ENCODE measurements at regions not wholly inside any gene's neighbourhood (a gene's known extent, or its start where the extent isn't known, plus 50 kb on each side); places are given as distances from the start of the nearest gene placed in this dataset.
A peak's percentile ranks its signal among the peaks of the same experiment; 100 is the strongest.

- Histone ChIP-seq H3K36me3 (ENCODE audit: insufficient read depth, low read length) (no peaks in the 10 kb centered on the region), H3K9me3 (ENCODE audit: insufficient read depth, low read depth, low read length) (no peaks in the 10 kb centered on the region), H3K9ac (ENCODE audit: low read depth, low read length, poor library complexity, severe bottlenecking) (no peak overlapping the region), H2AFZ (ENCODE audit: low read length) (0 out of 2 replicates have a peak overlapping the region, but pooled peaks have one; percentile 64), H3K27me3 (ENCODE audit: insufficient read depth, low read length, poor library complexity, severe bottlenecking) (no peaks in the 10 kb centered on the region), H3K4me1 (ENCODE audit: insufficient read depth, low read length, poor library complexity, severe bottlenecking) (peaks cover 59% of the 10 kb centered on the region), H3K4me3 (ENCODE audit: low read length, poor library complexity, severe bottlenecking) (no peak overlapping the region), H3K4me2 (ENCODE audit: low read depth, low read length, poor library complexity, severe bottlenecking) (no peak overlapping the region), H3K9me2 (replicated peaks; ENCODE audit: low read depth, low read length) (no peaks in the 10 kb centered on the region), H3K79me2 (ENCODE audit: insufficient read depth, low read length) (no peaks in the 10 kb centered on the region), H3F3A (ENCODE audit: low read depth) (no peaks in the 10 kb centered on the region), H4K20me1 (ENCODE audit: insufficient read depth, low read length, poor library complexity, severe bottlenecking) (no peaks in the 10 kb centered on the region)
- TF ChIP-seq EZH2phosphoT487 (IDR thresholded peaks at IDR 0.05; ENCODE audit: borderline replicate concordance) (no peak), CTCF (conservative IDR thresholded peaks at IDR 0.05; ENCODE audit: low read length) (no peak)
These were observed 354.3 kb upstream of the GATB start for GRCh38 chr4:152115118-152115517.

- no peaks in the 10 kb centered on the region for H3F3A ChIP-seq (ENCODE audit: low read depth)
- H3K4me1 ChIP-seq (ENCODE audit: insufficient read depth, low read length, poor library complexity, severe bottlenecking), result peaks cover 64% of the 10 kb centered on the region
- no peaks in the 10 kb centered on the region for H3K9me2 ChIP-seq (replicated peaks; ENCODE audit: low read depth, low read length)
- TF ChIP-seq CTCF (conservative IDR thresholded peaks at IDR 0.05; ENCODE audit: low read length) (no peak), EZH2phosphoT487 (IDR thresholded peaks at IDR 0.05; ENCODE audit: borderline replicate concordance) (no peak)
- H3K36me3 ChIP-seq (ENCODE audit: insufficient read depth, low read length), result no peaks in the 10 kb centered on the region
- no peak overlapping the region for H3K4me2 ChIP-seq (ENCODE audit: low read depth, low read length, poor library complexity, severe bottlenecking)
- H3K4me3 ChIP-seq (ENCODE audit: low read length, poor library complexity, severe bottlenecking), result no peak overlapping the region
- H3K9ac ChIP-seq (ENCODE audit: low read depth, low read length, poor library complexity, severe bottlenecking), result no peak overlapping the region
- no peaks in the 10 kb centered on the region for H3K27me3 ChIP-seq (ENCODE audit: insufficient read depth, low read length, poor library complexity, severe bottlenecking)
- H4K20me1 ChIP-seq (ENCODE audit: insufficient read depth, low read length, poor library complexity, severe bottlenecking), result no peaks in the 10 kb centered on the region
- H3K9me3 ChIP-seq (ENCODE audit: insufficient read depth, low read depth, low read length), result no peaks in the 10 kb centered on the region
- no peaks in the 10 kb centered on the region for H3K79me2 ChIP-seq (ENCODE audit: insufficient read depth, low read length)
- H2AFZ ChIP-seq (ENCODE audit: low read length), result no peak overlapping the region
These were observed 353.8 kb upstream of the GATB start for GRCh38 chr4:152114562-152114961.

GRCh38 chr4:152112887-152113286 lies 352.1 kb upstream of the GATB start:
- Histone ChIP-seq H3K4me3 (ENCODE audit: low read length, poor library complexity, severe bottlenecking) (no peak overlapping the region), H3K27me3 (ENCODE audit: insufficient read depth, low read length, poor library complexity, severe bottlenecking) (no peaks in the 10 kb centered on the region), H3K4me2 (ENCODE audit: low read depth, low read length, poor library complexity, severe bottlenecking) (no peak overlapping the region), H2AFZ (ENCODE audit: low read length) (peak overlapping the region; percentile 63), H4K20me1 (ENCODE audit: insufficient read depth, low read length, poor library complexity, severe bottlenecking) (no peaks in the 10 kb centered on the region), H3K9me3 (ENCODE audit: insufficient read depth, low read depth, low read length) (no peaks in the 10 kb centered on the region), H3F3A (ENCODE audit: low read depth) (no peaks in the 10 kb centered on the region), H3K9ac (ENCODE audit: low read depth, low read length, poor library complexity, severe bottlenecking) (no peak overlapping the region), H3K79me2 (ENCODE audit: insufficient read depth, low read length) (no peaks in the 10 kb centered on the region), H3K4me1 (ENCODE audit: insufficient read depth, low read length, poor library complexity, severe bottlenecking) (peaks cover 69% of the 10 kb centered on the region), H3K36me3 (ENCODE audit: insufficient read depth, low read length) (no peaks in the 10 kb centered on the region), H3K9me2 (replicated peaks; ENCODE audit: low read depth, low read length) (no peaks in the 10 kb centered on the region)
- TF ChIP-seq CTCF (conservative IDR thresholded peaks at IDR 0.05; ENCODE audit: low read length) (no peak), EZH2phosphoT487 (IDR thresholded peaks at IDR 0.05; ENCODE audit: borderline replicate concordance) (no peak)

Data from Loucy (cell line).